SH-SY5Y (cell line): ENCODE measurements at regions not wholly inside any gene's neighbourhood (a gene's known extent, or its start where the extent isn't known, plus 50 kb on each side); places are given as distances from the start of the nearest gene placed in this dataset.

Experiments used
- GATA2 ChIP-seq: IDR thresholded peaks from 2 replicates; pipeline ENCODE4 v1.6.1; 2011; ENCODE audit warnings: mild to moderate bottlenecking, low read depth, low read length
- GATA3 ChIP-seq: IDR thresholded peaks from 2 replicates; pipeline ENCODE4 v1.6.1; 2011; ENCODE audit warnings: low read depth, mild to moderate bottlenecking, low read length, moderate library complexity

GRCh38 chr7:25812086-25812850 is 339.7 kb upstream of the NFE2L3 start:
- TF ChIP-seq GATA2 (no peak), GATA3 (no peak)

- TF ChIP-seq GATA3: no peak
- no peak for TF ChIP-seq GATA2
Observed at GRCh38 chr7:25813381-25813780, 338.6 kb upstream of the NFE2L3 start.

- TF ChIP-seq GATA2 (no peak), GATA3 (no peak)
Observed at GRCh38 chr7:25815711-25816110, 336.3 kb upstream of the NFE2L3 start.

- no peak for TF ChIP-seq GATA2
- TF ChIP-seq GATA3: no peak
Observed at GRCh38 chr7:25820432-25821040, 331.5 kb upstream of the NFE2L3 start.

- TF ChIP-seq GATA2 (no peak), GATA3 (no peak)
Observed at GRCh38 chr7:25821225-25821624, 330.8 kb upstream of the NFE2L3 start.

GRCh38 chr7:25822823-25823222 is 329.2 kb upstream of the NFE2L3 start:
- TF ChIP-seq GATA3: no peak
- no peak for TF ChIP-seq GATA2

- TF ChIP-seq GATA2 (no peak), GATA3 (no peak)
Observed at GRCh38 chr7:25823571-25823970, 328.4 kb upstream of the NFE2L3 start.

- TF ChIP-seq GATA3 (no peak), GATA2 (no peak)
Observed at GRCh38 chr7:25828468-25828867, 323.5 kb upstream of the NFE2L3 start.

- no peak for TF ChIP-seq GATA3
- no peak for TF ChIP-seq GATA2
Observed at GRCh38 chr7:25829663-25830062, 322.3 kb upstream of the NFE2L3 start.

- no peak for TF ChIP-seq GATA3
- TF ChIP-seq GATA2: no peak
Observed at GRCh38 chr7:25830215-25830614, 321.8 kb upstream of the NFE2L3 start.

GRCh38 chr7:25831062-25831691 is 320.8 kb upstream of the NFE2L3 start:
- TF ChIP-seq GATA2 (no peak), GATA3 (no peak)

GRCh38 chr7:25831831-25832411 is 320.1 kb upstream of the NFE2L3 start:
- TF ChIP-seq GATA2 (no peak), GATA3 (no peak)

GRCh38 chr7:25832456-25832855 is 319.5 kb upstream of the NFE2L3 start:
- TF ChIP-seq GATA2: no peak
- TF ChIP-seq GATA3: no peak

- no peak for TF ChIP-seq GATA3
- no peak for TF ChIP-seq GATA2
Observed at GRCh38 chr7:25832929-25833328, 319.1 kb upstream of the NFE2L3 start.

GRCh38 chr7:25834050-25834449 is 317.9 kb upstream of the NFE2L3 start:
- TF ChIP-seq GATA2 (no peak), GATA3 (no peak)

GRCh38 chr7:25835197-25835596 is 316.8 kb upstream of the NFE2L3 start:
- TF ChIP-seq GATA2 (no peak), GATA3 (no peak)
